NCI-H2227 treated with DMSO at 0.1 percent for 48 hours (cell line): ENCODE measurements at regions not wholly inside any gene's neighbourhood (a gene's known extent, or its start where the extent isn't known, plus 50 kb on each side); places are given as distances from the start of the nearest gene placed in this dataset.

ENCODE experiments used
- DNase-seq: peaks from one replicate; lab custom pipeline; 2025; lab: John Stamatoyannopoulos, UW

DNA sequence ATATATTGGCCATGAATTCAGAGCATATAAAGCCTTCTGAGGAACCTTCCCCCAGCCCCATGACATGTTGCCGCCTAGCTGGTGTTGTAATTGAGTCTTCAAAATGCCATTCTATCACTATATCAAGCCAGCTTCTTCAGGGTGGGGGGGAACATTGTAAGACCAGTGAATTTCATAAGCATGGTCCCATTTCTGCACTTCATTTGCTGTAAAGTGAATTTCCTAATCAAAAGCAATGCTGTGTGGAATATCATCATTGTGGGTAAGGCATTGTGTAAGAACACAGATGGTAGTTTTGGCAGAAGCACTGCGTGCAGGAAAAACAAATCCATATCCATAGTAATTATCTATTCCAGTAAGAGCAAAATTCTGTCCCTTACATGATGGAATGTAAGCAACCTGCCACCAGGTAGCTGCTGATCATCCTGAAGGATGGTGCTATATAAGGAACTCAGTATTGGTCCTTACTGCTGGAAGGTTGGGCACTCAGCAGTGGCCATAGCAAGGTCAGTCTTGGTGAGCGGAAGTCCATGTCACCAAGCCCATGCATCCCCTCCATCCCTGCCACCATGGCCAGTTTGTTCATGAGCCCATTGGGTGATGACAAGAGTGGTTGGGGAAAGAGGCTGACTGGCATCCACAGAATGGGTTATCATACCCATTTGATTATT is 159.4 kb downstream of the COPS8 start:
- no peak for DNase-seq

DNA sequence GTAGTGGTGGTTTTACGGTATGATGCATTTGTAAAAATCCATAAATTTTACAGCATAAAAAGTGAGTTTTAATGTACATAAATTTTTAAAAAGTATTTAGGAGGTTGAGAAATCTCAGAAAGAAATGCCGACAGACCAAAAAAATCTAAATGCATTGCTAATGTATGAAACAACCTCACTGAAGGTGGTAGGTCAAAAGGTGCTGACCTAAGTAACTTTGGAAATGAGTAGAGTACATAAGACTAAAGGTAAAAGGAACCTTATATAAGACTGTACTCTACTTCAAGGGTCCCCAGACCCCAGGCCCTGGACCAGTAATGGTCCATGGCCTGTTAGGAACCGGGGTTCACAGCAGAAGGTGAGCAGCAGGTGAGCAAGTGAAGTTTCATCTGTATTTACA is 163.4 kb downstream of the COL6A3 start:
- DNase-seq = no peak

DNA sequence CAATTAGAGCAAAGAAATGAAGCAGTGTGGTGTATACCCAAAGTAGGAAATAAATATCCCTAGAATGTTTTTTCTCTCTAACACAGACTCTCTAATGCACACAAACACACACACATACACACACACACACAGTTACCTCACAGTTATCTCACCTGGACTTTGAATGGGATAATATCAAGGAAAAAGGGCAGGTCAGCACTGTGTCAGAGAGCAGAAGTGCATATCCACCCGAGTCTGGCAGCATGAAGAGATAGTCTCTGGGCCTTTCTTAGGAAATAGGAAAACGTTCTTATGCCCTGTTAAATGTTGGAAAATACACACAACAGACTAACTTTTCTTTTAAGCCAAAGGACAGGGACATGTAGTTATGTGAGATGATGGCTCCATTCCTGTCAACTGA is 162.0 kb downstream of the COL6A3 start:
- no peak for DNase-seq

DNA sequence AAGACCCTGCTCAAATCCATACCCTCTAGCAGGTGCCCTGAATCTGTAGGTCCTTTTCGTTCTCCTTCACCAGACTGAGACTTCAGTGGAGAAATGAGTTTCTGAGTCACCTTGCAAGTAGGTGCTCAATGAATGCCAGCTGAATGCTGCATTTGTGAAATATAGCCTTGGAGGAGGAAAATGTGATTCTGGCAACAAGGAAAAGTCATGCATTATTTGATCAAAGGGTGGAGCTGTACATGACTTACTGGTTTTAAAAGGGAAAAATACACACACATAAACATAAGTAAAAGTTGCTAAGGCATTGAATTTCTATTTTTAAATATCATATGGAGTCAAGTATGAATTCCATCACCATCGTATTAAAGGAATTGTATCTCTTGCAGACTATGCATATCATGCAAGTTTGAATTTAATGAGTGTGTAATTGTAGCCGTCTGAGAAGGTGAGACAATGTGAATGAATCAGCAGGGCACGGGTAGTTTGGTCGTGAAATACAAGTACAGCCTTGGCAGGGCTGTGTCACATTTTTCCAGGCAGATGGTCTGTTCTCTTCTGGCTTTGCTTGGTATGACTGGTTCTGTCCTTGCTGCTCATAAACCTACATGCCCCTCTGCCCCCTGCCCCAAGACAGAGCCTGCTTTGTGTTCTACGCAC is 160.8 kb downstream of the COL6A3 start:
- no peak for DNase-seq

DNA sequence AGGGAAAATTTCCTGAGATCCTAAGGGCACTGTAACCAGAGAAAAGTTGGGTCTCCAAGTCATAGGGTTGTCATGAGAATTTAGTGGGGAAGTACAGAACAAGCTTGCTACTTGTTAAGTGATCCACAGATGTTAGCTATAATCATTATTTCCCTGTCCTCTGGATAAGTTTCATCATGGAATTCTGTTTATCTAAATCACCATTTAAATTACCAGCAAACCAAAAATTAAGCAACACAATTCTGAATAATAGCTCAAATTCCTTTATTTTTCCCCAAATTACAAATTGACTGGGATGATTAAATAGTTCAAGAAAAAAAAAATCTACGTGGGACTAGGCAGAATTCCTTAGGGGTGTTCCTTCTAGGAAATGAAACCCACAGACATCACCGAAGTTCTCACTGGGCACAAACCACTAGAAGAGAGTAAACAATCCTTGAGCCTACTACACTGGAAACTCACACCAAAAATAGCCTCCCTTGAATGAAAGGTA is 159.5 kb downstream of the COL6A3 start:
- DNase-seq = no peak

DNA sequence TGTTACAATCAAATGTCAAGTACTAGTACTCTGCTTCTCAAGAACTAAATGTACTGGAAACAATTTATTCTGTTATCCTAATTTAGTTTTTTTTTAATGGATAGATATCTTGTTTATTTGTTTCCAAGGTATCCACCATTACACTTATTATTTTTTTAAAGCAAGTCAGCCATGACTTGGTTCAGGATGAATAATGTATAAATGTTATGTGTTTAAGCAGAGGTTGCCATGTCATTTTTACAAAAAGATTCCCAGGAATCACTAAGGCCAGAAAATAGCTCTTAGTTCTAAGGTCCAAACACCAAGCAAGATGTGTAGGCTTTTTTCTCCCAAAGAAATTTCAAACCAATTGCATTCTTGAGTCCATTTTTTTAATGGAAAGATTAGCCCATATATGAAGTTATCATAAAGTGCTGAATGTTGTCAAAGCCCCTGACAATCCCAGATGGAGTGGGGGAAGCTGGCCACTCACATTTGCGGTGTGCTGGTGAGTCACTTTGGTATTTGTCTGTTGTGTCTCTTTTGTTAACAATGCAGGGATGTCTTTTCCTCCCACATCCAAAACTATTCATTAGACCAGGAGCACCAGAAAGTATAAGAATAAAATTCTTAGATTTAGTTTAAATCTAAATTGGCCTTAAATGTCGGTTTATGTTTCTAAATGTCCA is 158.9 kb downstream of the COL6A3 start:
- no peak for DNase-seq

DNA sequence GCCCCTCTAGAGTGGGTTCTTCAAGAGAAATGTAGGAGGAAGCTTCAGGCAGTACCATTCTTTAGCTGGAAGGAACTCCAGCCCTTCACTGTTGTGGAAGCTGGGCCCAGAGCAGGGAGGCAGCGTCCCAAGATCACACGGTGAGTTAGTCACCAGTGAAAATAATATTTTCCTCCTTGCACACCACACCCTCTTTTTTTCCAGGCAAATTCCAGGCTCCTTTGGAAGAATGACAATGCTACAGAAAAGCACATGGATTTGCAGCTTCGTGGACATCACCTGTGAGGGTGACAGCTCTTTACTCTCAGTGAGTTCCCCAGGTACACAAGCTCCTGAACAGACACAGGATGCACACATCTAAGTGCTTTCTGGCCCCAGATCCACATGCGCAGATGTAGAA is 157.1 kb downstream of the COL6A3 start:
- DNase-seq = no peak

DNA sequence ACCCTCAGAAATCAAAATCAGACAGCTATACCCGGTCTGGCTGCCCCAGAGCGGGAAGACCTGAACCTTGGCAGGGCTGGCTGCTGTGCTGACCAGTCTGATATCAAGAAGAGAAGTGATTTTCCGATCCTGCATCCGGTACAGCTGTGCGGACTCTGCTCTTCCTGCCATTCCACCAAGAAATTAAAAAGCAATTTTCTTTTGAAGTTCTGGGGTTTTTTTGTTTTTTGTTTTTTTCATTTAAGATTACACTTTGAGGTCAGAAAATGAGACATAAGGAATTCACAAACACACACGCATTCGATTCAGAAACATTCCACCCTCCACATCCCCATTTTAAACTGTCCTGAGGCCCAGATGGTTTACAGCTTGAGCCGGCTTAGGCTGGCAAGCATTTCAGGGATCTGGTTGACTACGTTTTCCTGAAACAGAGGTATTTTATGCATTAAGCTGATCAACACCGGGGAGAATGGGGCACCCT is 156.5 kb downstream of the COL6A3 start:
- no peak for DNase-seq

DNA sequence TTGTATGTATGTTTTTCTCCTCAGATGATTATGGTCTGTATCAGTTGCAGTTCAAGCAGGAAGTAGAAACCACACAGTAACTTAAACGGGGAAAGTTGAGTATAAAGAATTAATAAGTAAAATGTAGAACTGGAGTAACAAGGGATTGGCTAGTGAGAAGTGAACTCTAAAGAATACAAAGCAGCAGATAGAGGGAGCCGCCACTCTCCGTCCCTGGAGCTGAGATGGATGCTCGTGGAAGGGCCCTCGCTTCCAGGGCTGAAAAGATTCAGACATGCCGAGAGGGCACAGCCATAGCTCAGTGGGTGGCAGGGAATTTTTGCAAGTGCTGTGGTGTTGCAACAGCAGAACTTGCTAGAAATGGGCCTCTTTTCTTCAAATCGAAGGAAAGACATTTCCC is 155.8 kb downstream of the COL6A3 start:
- DNase-seq = no peak

DNA sequence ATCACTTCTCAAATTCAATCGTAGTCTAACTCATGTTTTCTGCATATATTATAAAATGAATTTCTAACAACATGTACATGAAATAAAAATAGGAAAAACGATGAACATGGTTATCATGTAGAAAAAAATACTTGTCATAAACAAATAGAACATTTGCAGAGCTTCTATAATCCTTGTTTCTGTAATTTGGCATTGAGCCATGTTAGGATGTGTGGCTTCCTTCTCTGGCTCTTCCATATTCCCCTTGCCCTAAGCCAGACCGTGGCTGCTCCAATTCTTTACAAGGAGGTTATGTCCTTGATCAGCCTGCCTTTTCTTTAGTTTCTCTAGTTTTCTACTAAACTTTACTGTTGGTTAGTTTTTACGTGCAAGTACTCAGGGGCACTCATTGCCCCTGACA is 155.3 kb downstream of the COL6A3 start:
- no peak for DNase-seq

DNA sequence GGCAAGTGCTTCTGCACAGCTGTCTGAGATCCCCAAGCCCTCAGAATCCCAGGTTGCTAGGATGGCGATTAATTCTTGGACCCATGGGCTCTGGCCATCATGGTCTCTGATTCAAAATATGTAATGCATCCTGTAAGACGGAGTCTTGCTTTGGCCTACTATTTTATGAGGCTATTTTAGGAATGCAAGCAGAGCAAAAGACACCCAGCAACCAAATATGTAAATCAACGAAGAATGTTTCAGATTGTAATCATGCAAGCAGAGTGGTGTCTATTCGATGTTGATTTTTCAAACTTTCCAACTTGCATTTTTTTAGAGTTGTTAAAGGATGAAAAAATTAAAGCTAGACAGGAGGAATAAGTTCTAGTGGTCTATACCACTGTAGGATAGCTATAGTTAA is 154.8 kb downstream of the COL6A3 start:
- no peak for DNase-seq

DNA sequence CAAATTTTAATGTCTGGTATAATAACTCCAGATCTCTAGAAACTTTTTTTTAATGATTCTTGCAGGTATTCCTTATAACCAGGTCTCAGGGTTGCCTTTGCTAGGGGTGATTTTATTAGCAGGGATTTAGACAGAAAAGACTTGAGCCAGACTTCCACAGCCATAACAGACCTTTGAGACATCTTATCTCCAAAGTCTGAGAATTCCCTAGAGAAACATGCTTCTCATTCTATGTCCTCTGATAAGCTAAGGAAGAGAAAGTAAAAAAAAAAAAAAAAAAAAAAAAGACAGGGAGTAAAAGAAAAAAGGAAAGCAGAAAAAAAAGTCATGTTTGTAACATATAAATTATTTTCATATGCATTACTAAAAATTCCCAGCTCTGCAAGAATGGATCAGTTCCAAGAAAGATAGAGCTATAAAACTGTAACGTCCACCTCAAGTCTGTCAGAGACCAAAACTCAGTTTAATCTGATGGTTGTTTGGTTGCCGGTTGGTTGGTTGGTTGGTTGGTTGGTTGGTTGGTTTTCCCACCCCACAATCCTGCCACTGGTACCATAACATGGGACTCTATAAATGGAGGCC is 153.8 kb downstream of the COL6A3 start:
- no peak for DNase-seq

DNA sequence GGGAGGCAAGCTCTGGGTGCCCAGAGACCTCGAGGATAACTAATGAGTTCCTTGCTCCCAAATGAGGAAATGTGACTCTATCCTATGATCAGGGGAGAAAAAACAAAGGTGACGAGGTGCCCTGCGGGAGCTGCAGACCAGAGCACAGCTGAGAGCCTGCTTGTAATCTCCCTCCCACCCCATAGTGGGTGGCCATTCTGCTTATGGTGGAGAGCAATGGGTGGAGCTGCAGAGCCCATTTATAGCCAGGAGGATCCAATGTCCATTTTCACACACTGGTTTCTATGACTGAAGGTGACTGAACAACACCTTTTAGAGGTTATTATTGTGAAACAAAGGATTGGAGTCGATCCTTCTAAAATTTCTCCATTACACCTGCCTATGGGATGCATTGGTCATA is 153.3 kb downstream of the COL6A3 start:
- no peak for DNase-seq

DNA sequence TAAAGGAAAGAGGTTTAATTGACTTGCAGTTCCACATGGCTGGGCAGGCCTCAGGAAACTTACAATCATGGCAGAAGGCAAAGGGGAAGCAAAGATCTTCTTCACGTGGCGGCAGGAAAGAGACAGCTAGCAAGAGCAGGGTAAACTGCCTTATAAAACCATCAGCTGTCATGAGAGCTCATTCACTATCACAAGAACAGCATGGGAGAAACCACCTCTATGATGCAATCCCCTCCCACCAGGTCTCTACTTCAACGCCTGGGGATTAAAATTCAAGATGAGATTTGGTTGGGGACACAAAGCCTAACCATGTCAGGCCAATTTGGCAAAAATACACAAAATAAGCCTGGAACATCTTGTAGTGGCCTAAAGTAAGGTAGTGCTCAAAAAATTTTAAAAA is 152.6 kb downstream of the COL6A3 start:
- no peak for DNase-seq

DNA sequence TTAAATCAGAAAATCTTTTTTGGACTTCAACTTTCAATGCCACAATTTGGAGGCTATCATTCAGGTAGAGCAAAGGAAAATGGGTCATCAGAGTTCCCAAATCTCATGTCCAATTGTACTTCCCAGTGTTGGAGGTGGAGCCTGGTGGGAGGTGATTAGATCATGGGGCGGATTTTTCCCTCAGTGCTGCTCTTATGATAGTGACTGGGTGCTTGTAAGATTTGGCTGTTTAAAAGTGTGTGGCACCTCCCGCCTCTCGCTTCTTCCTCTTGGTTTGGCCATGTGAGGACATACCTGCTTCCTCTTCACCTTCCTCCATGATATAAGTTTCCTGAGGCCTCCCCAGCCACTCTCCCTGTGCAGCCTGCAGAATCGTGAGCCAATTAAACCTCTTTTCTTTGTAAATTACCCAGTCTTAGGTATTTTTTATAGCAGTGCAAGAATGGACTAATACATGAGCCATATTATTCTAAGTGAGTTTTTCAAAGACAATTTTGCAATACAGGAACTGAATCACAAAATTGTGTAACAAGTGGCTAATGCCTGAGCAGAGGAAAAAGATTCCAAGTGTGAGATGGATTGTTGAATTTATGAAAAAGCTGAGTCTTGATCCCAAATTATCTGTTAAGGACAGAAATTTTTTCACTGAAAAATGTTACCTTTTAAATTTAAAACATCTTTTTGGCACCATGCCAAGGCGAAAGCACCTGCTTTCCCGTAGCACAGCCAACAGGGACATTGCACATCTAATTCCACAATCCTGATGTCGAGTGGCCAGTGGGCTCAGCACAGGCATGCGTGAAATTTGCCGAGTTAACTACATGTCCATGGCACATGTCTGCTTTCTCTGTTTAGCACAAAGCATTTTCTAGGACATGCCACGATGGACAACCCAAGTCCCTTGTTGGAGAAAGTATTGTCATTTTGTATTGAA is 150.9 kb downstream of the COL6A3 start:
- DNase-seq = no peak

DNA sequence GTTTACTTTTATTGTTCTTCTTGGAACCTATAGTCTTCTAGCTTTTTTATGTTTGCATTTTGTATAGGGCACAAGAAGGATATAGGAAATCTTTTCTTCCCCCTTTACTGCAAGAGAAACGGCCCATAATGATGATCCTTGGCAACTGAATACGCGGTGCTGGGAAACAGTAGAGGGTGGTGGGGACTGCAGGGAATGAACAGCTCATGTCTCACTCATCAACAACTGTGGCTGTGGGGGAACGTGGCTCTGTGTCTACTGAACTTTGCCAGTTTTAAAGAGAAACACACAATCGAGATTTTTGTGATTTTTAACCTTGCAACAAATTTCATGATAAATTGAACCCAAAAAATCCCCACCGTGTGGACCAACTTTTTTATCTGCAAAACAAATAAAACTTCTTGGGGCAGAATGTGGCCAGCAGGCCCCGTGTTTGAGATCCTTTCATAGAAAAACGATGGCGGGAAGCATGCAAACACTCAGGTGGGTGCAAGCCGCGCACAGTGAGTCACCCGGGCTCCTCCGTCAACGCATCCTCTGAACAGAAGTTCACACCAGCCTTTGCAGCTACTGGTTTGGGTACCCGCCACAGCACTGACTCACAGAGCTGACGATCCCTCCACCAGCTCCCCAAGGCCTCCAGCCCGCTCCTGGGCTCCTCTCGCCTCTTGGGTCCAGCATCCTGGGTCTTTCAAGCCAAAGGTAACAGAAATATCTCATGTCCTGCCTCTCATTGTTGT is 149.3 kb downstream of the COL6A3 start:
- DNase-seq = no peak

DNA sequence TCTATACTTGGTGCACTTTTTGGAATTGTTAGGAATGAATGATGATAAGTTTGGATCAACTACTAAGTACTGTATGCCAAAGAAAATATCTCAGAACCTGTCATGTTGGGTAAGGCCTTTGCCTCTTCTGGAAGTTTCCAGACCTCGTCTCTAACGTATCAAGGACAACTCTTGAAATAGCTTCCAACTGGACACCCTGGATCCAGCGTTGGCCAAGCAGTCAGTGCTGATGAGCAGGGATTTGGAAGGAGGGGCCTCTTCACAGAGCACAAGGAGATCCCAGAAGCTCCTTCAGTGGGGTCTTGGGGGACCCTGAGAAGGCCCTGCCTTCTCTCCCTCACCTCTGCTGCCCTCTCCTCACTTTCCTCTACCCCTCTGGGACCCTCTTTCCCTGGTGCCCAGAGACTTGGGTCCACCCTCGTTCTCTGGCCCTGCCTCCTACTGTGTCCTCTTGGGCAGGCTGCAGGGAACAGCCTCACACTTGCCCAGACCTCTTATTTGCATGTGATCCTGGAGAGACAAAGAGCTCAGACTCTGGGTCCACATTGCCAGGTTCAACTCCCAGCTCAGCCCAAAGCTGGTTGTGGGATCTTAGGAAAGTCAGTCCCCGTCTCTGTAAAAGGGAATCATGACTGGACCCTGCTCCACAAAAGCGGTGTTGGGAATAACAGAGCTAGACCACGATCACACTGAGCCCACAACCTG is 145.8 kb downstream of the COL6A3 start:
- DNase-seq = no peak

DNA sequence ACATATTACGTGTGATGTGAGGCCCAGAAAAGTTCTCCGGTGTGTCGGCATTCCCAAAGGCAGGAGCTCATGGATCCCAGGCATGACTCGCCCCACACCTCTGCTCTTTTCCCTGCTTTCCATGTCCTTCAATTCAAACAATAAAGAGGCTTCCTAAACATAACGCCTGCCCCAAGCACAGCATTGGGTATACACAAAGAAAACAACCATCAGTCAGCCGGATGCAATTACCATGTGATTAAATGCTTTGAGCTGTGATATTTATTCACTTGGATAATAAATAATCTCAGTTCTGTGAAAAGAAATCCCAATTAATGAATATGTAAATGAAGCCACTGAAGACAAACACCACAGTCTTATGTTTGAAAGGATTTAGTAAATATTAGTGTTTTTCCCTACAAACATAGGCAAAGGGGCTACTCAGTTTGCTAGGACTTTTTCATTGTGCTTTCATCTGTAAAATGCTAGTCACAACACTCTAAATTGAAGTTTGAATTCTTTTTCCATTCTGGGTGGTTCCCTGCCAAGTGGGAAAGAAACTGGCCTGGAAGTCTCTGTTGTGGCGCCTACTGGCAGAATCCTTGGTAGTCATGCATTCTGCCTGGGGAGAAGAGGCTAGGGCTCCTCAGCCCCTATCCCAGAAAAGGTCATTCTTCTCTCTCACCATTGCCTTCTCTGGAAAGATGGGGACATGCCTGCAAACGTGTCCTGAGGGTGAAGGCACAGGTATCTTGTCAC is 144.7 kb downstream of the COL6A3 start:
- no peak for DNase-seq

DNA sequence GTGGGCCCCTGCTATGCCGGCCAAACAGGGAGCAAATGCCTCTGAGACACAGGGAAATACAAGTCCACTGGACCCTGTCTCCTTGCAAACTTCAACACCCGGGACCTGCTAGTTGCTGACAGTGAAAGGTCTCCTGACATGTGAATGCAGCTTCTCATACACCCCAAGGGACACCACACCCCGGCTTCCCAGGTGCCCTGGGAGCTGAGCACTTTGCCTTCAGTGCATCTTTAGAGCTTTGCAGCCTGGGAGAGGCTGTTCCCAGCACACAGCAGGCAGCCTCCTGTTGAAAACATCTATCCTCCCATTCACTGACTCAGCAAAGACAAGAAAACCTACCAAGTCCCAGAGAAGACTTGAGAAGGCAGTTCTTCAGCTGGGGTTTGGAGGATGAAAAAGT is 143.4 kb downstream of the COL6A3 start:
- no peak for DNase-seq
